Brain microvascular endothelial cell (primary cell): ENCODE measurements at regions not wholly inside any gene's neighbourhood (a gene's known extent, or its start where the extent isn't known, plus 50 kb on each side); places are given as distances from the start of the nearest gene placed in this dataset.

ENCODE experiments used
- DNase-seq: peaks from one replicate; pipeline ENCODE4 v3.0.0-alpha.2; 2020
- H3K27ac ChIP-seq: fragments of 250-450 bp; sonication (Bioruptor Pico); 2 replicates; pipeline ENCODE4 v1.5.1; 2020; ENCODE audit warnings: mild to moderate bottlenecking, moderate library complexity
- H3K27me3 ChIP-seq: fragments of 250-450 bp; sonication (Bioruptor Pico); replicated peaks from 2 replicates; pipeline ENCODE4 v1.5.1; 2020; ENCODE audit warnings: mild to moderate bottlenecking
- H3K36me3 ChIP-seq: fragments of 250-450 bp; sonication (Bioruptor Pico); replicated peaks from 2 replicates; pipeline ENCODE4 v1.5.1; 2020; ENCODE audit warnings: mild to moderate bottlenecking
- H3K4me3 ChIP-seq: 2 replicates; pipeline ENCODE4 v1.5.1; 2011; ENCODE audit warnings: low read depth, mild to moderate bottlenecking, control low read depth, low read length, moderate library complexity
- in situ Hi-C: cut with HindIII; loops from 2 replicates; pipeline ENCODE4 v1.10.0; 2017; ENCODE audit warnings: low sequenced_read_pairs, low pct_ligation_motif_present
- TF ChIP-seq, protein P1 (sequence below): IDR thresholded peaks from 2 replicates; pipeline ENCODE4 v1.5.1; 2011; ENCODE audit warnings: low read depth, mild to moderate bottlenecking, moderate library complexity, low read length, control low read depth, inconsistent platforms; ENCODE audit errors: missing control alignments

DNA sequence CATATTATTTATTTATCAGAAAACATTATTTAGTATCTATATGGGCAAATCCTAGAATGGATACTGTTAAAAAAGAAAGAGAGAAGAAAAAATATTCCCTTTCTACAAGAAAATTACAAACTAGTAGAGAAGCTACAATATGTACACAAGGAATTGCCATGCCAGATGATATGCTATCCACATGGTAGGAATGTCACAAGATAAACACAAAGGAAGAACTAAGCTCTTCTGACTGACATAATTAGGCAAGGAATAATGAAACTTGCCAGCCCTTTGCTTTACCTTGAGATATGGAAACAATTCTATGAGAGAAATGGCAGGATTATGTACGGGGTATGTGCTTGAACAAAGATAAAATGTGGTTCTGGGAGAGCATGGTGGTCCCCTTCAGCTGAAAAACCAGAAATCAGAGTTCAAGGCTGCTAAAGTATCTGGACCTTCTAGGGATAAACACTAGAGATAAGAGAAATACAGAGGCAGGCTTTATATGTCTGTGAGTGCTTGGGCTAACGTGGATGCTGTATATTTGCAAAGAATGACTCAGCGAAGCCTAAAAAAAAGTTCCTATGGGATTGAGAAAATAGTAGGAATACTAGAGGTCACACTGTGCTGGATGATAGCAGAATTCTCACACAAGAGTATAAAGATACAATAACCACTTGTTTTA lies 451.6 kb downstream of the TLE1 start:
- Histone ChIP-seq H3K36me3 (no peaks in the 10 kb centered on the region), H3K4me3 (no peak overlapping the region), H3K27me3 (no peaks in the 10 kb centered on the region), H3K27ac (no peak overlapping the region)
- no peak for DNase-seq
- TF ChIP-seq, protein P1, sequence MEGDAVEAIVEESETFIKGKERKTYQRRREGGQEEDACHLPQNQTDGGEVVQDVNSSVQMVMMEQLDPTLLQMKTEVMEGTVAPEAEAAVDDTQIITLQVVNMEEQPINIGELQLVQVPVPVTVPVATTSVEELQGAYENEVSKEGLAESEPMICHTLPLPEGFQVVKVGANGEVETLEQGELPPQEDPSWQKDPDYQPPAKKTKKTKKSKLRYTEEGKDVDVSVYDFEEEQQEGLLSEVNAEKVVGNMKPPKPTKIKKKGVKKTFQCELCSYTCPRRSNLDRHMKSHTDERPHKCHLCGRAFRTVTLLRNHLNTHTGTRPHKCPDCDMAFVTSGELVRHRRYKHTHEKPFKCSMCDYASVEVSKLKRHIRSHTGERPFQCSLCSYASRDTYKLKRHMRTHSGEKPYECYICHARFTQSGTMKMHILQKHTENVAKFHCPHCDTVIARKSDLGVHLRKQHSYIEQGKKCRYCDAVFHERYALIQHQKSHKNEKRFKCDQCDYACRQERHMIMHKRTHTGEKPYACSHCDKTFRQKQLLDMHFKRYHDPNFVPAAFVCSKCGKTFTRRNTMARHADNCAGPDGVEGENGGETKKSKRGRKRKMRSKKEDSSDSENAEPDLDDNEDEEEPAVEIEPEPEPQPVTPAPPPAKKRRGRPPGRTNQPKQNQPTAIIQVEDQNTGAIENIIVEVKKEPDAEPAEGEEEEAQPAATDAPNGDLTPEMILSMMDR, result no peak
- in situ Hi-C loops, result no loop called here

DNA sequence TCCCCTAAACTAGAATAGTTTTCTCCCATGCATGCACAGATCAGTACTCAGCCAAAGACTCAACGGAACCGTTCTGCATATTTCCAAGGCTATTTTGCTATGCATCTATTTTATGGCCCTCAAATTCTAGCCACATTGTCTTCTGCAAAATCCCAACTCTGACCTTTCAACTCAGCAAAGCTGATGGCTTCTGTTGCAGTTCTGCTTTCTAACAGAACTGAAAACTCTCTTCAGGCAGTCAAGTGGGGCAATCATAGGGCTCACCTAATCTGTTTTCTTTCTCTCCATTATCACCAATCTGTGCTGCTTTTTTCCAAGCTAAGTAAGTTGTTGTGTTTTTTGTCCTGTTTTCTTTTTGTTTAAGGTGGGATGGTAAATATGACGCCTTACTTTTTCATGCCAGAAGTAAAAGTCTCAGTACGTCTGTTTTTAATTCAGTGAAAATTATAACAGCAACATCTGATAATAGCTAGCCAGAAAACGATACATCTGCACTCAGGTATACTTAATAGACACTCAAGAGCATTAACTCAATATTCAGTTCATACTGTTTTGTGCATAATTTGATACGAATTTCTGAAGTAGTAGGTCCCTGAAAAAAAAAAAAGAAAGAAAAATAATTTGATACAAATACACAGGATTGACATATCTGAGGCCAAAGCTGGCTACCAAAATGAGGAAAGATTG lies 454.3 kb downstream of the TLE1 start:
- in situ Hi-C loops, result no loop called here
- DNase-seq, result no peak
- Histone ChIP-seq H3K36me3 (no peaks in the 10 kb centered on the region), H3K4me3 (no peak overlapping the region), H3K27me3 (no peaks in the 10 kb centered on the region), H3K27ac (no peak overlapping the region)
- TF ChIP-seq, protein P1, result no peak

DNA sequence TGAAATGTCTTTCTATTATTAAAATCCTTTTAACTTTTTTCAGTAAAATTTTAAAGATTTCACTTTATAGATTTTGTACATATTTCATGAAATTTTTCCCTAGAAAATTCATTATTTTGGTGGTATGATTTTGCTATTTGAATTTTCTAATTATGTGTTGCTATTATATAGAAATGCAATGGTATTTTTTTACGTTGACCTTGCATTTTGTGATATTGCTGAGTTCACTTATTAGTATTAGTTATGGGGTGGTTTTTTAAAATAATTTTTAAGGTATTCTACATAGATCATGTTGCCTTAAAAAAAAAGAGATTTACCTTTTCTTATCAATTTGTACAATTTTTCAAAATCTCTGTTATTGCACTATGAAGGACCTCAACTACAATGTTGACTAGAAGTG lies 458.3 kb downstream of the TLE1 start:
- no peak overlapping the region for H3K27ac ChIP-seq
- no peak overlapping the region for H3K4me3 ChIP-seq
- in situ Hi-C loops, result no loop called here
- TF ChIP-seq, protein P1, result no peak
- H3K36me3 ChIP-seq, result no peaks in the 10 kb centered on the region
- DNase-seq, result no peak
- no peaks in the 10 kb centered on the region for H3K27me3 ChIP-seq

DNA sequence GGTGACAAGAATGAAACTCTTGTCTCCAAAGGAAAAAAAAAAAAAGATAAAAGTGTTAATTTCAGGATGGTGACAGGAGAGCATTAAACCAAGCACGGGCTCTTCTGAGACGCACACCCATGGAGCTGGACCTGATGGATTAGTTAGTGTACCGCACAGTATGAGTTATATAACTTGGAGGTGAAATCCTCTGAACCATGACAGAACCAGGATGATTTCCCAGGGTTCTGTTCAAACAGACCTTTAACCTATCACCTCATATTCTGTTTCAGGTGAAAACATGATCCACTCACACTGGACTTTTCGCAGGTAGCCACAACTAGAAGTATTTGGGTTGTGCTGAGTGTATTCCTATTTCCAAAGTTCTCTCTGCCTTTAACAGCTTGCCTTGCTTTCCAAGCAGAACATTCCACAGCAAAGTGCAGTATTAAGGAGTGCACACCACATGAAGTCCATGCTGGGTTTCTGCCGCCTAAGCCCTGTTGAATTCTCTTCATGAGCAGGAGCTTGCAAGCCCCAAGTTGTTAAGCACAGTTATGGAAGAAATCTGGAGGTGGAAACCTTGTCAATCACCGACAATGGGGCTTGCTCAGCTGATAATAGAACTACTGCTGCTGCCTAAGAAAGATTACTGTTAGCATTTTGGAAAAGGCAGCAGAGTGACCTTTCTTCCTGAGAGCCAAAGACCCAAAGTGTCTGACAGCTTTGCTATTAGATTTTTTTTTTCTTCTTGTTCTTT lies 461.7 kb downstream of the TLE1 start:
- Histone ChIP-seq H3K4me3 (no peak overlapping the region), H3K36me3 (no peaks in the 10 kb centered on the region), H3K27ac (no peak overlapping the region), H3K27me3 (no peaks in the 10 kb centered on the region)
- TF ChIP-seq, protein P1, result no peak
- DNase-seq, result no peak
- in situ Hi-C loops, result no loop called here

DNA sequence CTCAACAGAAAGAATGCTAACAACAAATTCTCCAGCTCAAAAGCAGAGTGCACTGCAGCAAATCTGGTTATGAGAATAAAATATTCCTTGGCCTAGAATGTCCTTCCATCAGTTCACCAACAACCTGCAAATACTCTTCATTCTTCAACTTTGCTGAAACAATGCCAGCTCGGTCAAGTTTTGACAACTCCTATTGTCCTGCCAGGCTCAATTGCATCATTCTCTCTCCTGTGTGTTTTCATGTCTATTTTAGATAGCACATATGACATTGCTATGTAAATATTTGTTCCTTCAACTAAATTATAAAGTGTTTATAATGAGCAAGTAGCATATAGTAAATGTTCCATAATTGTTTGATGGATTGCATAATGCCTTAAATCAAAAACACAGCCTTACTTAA lies 463.8 kb downstream of the TLE1 start:
- Histone ChIP-seq H3K36me3 (no peaks in the 10 kb centered on the region), H3K27ac (no peak overlapping the region), H3K27me3 (no peaks in the 10 kb centered on the region), H3K4me3 (no peak overlapping the region)
- no peak for DNase-seq
- in situ Hi-C loops, result no loop called here
- TF ChIP-seq, protein P1, result no peak
